SK-MEL-5 (cell line): ENCODE measurements at regions not wholly inside any gene's neighbourhood (a gene's known extent, or its start where the extent isn't known, plus 50 kb on each side); places are given as distances from the start of the nearest gene placed in this dataset.
A peak's percentile ranks its signal among the peaks of the same experiment; 100 is the strongest.
"Not testable (repeated sequence)": the region's sequence is repeated elsewhere in the genome, so short reads cannot be mapped to it uniquely, and the experiment has no call there.

Experiments
- DNase-seq: peaks from one replicate; pipeline ENCODE4 v3.0.0-alpha.2; 2016; ENCODE audit warnings: low read depth, low spot score
- in situ Hi-C: cut with HindIII; loops from 2 replicates; pipeline ENCODE4 v1.10.0; 2016; ENCODE audit warnings: low sequenced_read_pairs, high pct_unique_total_duplicates, low pct_unique_long_range_greater_than_20kb

DNA sequence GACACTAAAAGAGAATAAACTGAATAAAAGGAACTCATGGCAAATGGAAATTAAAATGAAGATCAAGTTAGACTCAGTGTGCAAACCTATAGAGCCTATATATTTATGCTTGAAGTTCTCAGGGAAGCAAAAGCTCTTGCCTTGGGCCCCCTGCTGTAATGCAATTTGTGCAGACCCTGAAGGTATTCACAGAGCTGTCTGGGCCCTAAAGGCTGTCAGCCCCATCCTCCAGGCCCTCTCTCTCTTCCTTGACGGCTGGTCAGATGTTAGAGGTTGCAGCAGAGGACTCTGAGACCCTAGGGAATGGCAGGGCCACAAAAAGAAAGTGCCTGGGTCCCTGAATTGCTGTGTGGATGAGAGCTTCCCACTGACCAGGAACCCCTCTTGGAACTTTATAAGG, 283.9 kb upstream of the TUT7 start:
- DNase-seq = no peak
- in situ Hi-C loops = no loop called here

DNA sequence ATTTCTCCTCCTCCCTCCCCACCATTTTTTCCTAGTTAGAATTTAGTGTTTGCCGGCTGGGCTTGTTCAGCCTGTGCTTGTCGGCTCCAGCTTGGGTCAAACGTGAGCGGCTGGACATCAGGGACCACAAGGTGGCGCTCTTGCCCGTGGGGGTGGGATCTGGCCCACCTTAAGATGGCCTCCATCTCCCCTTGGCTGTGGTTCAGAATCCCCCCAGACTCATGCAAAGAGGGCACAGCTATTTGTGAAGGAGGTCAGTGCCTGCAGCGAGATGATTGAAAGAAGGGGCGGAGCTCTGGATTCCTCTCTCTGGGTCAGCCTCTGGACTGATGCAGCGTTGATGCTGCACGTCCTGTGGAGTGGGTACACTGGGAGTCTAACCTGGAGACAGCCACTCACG, 283.3 kb upstream of the TUT7 start:
- DNase-seq = peak; percentile 72
- in situ Hi-C loops = no loop called here

- in situ Hi-C loops = no loop called here
Measured at GRCh38 chr9:86636519-86636918, 282.3 kb upstream of the TUT7 start.

DNA sequence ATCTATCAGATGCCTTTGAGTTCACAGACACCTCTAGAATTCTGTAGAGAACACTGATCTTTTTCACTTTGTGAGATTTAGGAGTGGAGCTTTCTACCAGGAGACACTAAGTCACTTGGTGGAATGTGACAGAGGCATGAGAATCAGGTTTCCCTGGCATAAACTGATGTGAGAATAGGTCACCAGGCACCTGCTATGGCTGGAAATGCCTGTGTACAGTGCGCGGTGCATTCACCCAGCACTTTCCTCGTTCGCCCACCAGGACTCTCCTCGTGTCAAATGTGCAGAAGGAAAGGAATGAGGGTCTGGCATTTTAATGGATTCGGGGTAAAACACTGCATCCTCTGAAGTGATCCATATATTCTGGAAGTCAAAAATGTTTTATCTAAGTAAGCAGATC, 281.8 kb upstream of the TUT7 start:
- in situ Hi-C loops = no loop called here
- DNase-seq = no peak

More at GRCh38 chr9:86636519-86636918, 282.3 kb upstream of the TUT7 start:
- no peak for DNase-seq

GRCh38 chr9:86634501-86634900, 280.3 kb upstream of the TUT7 start:
- no peak for DNase-seq
- in situ Hi-C loops = no loop called here

DNA sequence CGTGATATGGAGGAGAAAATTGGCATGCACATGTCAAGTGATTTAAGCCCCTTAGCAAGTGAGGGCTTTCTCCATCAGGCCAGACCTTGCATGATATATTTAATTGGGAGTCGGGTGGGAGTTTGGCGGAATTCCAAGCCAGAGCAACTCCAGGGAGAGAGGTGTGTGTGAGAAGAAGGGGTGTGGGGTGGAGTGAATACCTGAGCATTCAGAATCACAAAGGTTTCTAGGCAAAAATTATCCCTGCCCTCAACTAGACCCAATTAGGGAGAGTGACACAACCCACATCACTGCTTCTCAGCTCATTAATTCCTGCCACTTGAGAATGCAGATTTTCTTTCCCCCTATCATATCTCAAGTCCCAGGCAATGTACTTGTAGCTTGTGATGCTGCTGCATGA, 279.7 kb upstream of the TUT7 start:
- no peak for DNase-seq
- in situ Hi-C loops = no loop called here

GRCh38 chr9:86632537-86632936, 278.3 kb upstream of the TUT7 start:
- in situ Hi-C loops = no loop called here
- no peak for DNase-seq

- DNase-seq = no peak
- in situ Hi-C loops = no loop called here
Measured at GRCh38 chr9:86629530-86629929, 275.3 kb upstream of the TUT7 start.

DNA sequence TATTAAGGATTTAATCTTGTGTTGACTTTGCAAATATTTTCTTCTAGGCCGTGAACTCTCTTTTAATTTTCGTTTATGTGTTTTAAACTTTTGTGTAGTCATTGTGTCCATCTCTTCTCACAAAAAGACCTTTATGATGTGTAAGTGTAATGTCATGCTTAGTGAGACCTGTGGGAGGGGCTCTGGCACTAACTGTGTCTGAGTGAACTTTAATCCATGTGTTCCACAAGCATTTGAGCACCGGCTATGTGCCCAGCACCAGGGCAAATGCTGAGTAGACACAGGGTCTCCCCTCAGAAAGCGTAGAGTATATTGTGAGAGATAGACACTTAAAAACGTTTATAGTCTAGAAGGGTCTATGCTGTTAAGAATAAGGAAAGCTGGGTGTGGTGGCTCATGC, 272.6 kb upstream of the TUT7 start:
- in situ Hi-C loops = no loop called here
- peak; percentile 53 for DNase-seq

DNA sequence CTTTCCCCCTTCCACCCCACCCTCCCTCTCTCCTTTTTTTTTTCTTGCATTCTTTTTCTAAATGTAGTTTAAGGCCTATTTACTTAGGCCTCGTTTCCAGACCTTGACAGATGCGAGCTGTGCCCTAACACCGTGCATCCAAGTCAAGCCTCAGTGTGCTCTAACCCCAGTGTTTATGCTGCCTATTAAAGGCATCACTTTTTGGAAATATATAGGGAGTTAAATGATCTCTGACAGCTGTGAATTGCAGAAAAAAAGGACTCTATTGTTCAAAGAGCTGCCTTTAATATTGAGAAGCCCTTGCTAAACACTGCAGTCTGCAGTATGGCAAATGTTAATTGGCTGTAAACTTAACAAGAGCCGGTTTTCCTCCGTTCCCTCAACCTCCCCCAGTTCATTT, 270.4 kb upstream of the TUT7 start:
- DNase-seq = no peak
- in situ Hi-C loops = no loop called here

DNA sequence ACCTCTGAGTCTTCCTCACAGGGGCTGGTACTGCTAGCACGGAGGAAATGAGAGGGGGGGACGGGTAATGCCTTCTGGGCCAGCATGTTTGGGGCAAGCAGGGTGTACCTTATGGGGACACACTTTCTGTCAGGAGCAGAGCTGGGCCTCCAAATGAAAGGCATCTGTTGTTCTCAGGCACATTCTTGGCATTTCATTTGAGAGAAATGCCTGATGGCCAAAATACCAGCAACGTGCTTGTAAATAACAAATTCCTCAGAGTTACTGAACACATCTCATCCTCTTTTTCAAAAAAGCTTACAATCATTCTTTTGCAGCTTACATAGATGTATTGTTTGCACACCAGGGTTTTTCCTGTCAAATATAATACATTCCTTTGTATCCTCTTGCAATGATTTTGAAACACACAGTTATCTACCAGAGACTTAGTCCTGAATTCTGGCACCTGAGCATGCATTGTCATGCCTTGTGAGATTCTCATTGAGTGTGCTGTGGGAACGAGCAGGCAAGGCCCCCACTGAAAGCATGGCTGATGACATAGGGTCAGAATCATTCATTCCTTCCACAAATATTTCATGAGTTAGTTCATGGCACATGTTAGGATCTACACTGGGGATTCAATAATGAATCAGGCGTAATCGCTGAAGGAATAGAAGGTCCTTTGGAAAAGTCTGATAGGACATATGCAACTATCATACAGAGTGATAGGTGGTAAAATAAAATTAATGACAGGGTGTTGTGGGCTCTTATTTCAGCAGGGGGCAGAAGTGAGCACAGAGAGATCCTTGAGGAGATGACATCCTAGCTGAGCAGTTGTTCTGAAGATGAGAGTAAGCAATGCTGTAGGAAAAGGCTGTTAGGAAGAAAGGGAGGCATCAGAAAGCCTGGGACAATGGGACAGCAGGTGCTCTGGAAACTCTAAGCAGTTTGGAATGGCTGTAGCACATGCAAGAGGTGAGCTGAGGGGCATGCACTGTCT, 260.9 kb upstream of the TUT7 start:
- DNase-seq = peak; percentile 86

DNA sequence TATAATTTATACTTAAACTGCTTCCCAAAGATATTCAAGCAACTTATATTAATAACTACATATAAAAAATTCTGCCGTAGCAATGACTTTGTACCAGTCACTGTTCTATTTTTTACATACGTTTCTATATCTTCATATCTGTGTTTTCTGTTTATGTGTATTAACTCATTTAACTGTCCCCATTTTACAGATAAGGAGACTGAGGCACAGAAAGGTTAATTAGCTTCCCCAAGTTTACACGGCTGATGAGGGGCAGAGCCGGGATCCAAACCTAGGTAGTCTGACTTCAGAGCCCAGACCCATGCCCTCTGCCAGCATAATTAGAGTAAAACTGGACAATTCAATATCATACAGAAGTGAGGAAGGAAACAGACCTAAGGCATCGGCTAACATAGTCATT, 259.7 kb upstream of the TUT7 start:
- DNase-seq = no peak
- in situ Hi-C loops = no loop called here

More for the DNA sequence above, 260.9 kb upstream of the TUT7 start:
- in situ Hi-C loops = no loop called here

DNA sequence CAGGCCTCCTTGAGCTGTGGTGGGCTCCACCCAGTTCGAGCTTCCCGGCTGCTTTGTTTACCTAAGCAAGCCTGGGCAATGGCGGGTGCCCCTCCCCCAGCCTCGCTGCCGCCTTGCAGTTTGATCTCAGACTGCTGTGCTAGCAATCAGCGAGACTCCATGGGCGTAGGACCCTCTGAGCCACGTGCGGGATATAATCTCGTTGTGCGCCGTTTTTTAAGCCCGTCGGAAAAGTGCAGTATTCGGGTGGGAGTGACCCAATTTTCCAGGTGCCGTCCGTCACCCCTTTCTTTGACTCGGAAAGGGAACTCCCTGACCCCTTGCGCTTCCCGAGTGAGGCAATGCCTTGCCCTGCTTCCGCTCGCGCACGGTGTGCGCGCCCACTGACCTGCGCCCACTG, 257.3 kb upstream of the TUT7 start:
- DNase-seq, in situ Hi-C loops: not testable (repeated sequence)

DNA sequence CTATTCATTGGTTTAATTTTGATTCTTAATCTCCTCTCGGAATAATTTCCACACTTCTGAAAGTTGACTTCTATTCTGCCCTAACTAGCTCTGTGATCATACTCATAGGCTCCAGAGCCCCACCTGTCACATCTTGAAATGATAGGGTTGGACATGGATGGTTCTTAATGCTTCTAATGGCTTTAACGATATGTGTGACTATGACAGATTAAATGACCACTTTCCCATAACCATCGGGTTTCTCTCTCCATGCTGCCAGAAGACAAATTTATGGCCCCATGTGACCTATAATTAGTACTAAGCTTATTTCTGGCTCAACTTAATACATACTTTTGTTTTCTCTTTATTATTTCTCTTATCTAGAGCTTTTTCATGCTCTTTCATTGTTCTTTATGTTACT, 251.1 kb upstream of the TUT7 start:
- in situ Hi-C loops = no loop called here
- DNase-seq = no peak

DNA sequence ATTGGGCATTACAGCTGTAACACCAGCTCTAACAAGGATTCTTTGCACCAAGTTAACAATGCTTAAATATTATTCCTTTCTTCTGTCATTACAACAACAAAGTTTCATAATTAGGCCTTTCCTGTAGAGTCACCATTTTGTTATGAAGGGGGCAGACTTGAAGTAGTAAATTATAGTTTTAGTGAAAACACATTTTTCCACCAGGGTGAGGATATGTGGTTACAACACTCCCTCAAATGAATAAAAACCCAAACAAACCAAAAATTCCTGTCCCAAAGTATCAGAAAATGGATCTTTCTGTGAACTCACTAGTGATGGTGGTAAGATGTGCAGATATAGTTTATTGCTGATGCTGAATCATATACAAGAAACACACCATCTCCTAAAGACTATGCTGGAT, 250.5 kb upstream of the TUT7 start:
- DNase-seq = no peak
- in situ Hi-C loops = no loop called here

- DNase-seq = no peak
- in situ Hi-C loops = no loop called here
Measured at GRCh38 chr9:86602715-86603114, 248.5 kb upstream of the TUT7 start.

GRCh38 chr9:86601697-86602096, 247.5 kb upstream of the TUT7 start:
- DNase-seq = no peak
- in situ Hi-C loops = no loop called here

GRCh38 chr9:86600977-86601376, 246.8 kb upstream of the TUT7 start:
- in situ Hi-C loops = no loop called here
- DNase-seq = no peak

DNA sequence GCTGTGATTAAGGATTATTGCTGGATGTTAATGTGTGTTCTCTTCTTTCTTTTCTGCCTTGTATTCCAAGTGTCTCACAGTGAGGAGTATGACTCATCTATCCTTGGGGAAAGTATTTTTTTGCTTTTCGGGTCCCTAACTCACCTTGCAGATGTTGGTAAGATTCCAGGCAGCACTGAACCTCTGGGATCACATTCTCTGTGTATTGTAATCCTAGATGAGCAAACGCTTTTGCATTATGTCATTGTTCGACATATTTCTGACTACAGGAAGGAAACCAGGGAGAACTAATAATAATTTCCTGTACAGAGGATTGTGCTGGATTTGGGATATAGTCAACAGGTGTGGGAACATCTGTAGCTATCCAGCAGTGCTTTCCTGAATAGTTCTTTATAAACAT, 246.1 kb upstream of the TUT7 start:
- in situ Hi-C loops = no loop called here
- no peak for DNase-seq
